Stimulated activated CD4-positive, alpha-beta T cell treated with anti-CD3 and anti-CD28 coated beads, Interleukin-12 subunit alpha, Interleukin-12 subunit beta, amount 100 ng/mL, for 4 hours (primary cell): ENCODE measurements at regions not wholly inside any gene's neighbourhood (a gene's known extent, or its start where the extent isn't known, plus 50 kb on each side); places are given as distances from the start of the nearest gene placed in this dataset.

Experiments used
- DNase-seq: peaks from one replicate; pipeline ENCODE4 v3.0.0-alpha.2; 2020

DNA sequence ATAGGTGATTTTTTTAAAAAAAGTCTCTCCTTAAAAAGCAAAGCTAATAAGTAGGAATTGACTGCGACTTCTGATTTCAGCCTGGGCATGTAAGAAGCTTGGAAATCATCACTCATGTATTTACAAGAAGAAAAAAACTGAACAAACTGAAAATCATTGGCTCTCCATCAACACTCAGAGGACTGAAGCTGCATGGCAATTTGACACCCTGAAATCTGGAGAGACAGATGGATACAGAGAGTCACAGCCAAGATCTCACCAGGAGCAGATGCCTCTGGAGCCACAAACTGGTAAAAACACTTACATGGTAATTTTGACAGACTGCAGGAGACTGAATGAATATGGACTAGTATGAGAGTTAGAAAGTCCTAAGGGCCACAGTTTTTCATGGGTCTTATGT is 191.2 kb upstream of the TCF21 start:
- no peak for DNase-seq

DNA sequence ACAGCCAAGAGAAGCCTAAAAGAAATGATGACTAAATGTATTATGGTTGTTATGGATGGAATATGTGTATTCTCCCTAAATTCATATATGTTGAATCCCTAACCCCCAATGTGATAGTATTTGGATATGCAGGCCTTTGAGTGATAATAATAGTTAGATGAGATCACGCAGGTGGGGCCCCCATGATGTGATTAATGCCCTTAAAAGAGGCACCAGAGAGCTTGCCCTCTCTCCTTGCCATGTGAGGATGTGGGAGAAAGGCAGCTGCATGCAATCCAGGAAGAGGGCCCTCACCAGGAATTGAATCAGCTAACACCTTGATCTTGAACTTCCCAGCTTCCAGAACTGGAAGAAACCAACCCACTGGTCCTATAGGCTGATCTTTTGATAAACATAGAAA is 190.6 kb upstream of the TCF21 start:
- DNase-seq: no peak

DNA sequence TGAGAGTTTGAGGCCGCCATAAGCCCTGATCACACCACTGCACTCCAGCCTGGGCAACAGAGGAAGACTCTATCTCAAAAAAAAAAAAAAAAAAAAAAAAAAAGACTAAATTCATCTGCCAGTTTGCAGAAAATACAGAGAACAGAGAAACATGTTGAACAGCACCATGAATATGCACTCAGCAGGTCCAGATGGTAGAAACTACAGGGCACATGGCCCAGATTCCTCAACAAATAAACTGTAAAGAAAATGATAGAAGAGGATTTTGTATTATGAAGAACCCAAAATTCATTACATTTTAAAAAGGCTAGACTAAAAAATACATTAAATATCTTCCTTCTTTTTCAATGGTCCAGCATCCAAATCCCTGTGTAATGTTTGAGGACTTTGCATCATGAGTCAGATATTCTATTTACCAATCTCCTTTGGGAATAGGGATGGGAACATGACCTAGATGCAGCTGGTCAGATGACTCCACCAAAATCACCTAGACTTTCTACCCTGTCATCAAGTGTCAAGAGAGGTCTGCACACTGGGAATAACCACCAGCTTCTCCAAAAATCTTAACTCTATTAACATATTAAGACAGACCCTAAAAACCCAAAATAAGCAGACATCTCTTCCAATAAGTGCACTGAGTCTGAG is 189.1 kb upstream of the TCF21 start:
- no peak for DNase-seq

DNA sequence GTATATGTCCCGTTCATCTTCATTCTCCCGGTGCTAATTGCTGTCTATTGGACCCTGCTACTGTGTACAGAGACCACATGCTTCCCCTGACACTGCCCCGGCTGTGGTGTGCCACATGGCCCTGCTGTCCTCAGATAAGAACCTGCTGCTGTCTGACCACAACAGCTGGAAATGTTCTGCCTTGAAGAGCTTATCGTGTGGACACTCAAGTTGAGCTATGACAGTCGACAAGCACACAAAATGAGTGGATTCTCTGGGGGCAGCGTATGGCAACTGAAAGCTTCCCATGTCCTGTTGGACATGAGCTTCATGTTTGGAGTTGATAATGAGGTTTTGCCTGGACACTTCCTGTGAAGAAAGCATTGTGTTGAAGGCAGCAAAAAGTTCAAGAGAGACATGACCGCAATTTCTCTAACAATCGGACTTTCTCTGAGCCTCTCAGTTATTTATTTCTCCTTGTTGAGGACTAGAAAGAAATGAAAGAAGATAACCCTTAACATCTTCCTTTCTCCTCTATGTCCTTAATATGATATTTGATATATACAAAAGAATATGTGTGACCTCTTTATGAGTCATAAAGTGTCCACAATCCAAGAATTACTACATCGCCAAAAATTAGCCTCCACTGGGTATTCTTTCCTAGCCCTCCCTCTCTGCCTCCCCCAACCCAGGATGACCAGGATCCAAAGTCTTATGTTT is 187.1 kb upstream of the TCF21 start:
- no peak for DNase-seq

DNA sequence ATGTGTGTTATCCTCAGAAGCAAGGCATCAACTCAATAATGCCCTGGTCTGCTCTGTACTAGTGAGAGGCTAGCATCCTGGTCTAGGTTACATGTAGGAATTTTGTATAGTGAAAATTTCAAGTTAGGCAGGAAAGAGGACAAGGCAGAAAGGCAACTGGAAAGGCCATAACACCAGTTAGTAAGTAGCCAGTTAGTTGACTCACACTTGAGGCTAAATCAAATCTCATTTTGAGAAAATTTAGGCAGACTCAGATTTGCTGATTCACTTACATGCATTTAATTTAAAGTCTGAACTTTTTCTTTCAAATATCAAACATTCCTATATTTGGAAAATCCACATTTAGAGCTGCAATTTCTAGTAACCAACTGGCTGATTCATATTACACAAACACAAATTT is 184.5 kb upstream of the TCF21 start:
- no peak for DNase-seq

DNA sequence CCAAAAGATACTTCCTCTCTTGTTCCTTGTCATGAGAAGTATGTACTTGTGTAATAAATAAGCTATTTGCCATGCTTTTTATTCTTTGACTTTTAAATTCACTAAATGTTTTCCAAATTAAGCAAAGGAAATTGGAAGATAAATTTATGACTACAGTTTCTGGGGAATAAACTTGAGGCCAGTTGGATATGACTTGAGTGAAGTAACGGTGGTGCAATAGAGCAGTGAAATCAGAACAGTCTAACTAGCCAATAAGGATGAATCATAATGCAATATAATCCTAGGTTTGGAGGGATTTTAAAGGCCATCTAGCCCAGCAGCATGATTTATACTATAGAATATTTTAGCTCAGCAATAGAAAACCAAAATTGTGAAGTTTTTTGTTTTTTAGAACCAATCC is 183.8 kb upstream of the TCF21 start:
- no peak for DNase-seq

DNA sequence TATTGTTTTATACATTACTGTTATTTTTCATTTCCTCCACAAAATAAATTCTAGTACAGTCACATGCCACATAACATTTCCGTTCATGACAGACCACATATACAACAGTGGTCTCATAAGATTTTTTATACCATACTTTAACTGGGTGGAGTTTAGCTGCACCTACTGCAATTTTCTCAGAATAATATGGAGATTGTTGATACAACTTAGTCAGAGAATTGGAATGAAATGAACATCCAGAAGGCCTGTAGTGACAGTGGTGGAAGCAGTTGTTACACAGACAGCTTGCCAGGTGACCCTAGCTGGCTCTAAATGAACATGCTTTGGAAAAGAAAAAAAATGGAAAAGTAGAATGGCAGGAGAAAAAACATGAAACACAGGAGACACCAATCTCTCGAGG is 183.2 kb upstream of the TCF21 start:
- DNase-seq: no peak

DNA sequence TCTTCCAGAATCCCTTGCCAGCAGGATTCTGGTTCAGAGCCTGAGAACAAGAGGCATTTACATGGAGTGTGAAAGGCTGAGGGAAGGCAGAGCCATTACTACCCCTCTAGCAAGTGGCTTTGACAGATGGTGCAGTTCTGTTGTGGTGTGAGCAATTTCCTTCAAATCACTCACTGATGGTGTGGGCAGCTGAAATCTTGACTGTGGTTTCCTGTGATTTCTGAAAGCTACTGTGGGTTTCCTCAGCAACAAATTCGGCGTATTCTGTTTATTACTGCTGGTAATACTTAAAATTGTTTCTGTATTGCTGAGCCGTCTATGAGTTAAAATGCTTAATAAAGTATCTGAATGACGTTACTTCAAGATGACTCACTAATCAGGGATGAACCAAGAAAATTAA is 181.5 kb upstream of the TCF21 start:
- DNase-seq: no peak

DNA sequence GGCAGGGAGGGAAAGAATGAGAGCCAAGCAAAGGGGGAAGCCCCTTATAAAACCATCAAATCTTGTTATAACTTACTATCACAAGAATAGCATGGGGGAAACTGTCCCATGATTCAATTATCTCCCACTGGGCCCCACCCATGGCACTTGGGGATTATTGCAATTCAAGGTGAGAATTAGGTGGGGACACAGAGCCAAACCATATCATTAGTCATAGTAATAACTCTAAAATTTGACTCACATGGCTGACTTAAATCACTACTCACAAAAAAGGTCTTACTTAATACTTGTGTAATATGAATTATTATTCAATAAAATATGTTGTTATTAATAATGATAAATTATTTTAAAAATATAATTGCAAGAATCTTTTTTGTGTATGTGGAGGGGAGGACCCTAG is 178.1 kb upstream of the TCF21 start:
- no peak for DNase-seq

DNA sequence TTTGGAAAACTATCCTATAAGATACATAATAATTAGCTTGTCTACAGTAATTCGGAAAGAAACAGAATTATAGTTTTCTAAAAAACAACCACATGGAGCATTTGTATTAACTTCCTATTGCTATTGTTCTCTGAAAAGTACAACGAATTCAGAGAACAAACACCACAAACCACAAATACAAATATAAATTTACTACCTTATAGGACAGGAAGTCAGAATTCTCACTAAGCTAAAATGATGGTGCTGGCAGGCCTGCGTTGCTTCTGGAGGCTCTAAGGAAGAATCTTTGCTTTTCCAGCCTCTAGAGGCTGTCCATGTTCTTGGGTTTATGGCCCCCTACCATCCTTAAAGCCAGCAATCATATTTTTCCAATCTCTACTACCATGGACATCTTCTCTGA is 173.6 kb upstream of the TCF21 start:
- DNase-seq: no peak

DNA sequence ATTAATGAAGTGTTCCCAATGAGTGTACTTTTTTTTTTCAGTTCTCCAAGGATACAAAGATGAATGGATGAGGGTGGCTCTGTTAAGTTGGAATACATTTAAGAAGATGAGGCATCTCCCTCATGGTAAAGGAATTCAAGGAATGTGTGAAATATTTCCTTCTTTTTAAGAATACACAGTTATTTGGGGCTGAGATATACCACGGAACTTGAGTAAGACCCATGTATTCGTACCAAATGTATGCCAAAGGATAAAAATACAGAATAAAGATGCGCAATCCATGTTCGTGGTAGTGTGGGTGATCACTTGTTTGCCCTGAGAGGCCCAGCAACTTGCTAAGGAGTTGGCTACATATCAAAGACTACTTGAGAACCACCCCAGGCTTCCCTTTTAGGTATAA is 164.2 kb upstream of the TCF21 start:
- DNase-seq: no peak

DNA sequence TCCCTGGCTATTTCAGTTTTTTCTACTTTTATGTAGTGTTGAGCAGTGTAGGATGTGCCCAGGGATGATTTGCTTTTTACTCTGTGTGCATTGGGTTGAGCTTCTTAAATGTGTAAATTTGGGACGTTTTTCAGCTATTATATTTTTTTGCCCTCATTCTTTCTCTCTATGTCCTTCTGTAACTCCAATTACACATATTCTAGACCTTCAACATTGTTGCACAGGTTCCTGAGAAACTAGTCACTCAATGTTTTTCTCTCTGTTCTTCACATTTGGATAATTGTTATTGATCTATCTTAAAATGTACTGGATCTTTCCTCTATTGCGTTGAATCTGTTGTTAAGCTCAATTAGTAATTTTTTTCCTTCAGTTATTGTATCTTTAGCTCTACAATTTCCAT is 162.7 kb upstream of the TCF21 start:
- DNase-seq: no peak

DNA sequence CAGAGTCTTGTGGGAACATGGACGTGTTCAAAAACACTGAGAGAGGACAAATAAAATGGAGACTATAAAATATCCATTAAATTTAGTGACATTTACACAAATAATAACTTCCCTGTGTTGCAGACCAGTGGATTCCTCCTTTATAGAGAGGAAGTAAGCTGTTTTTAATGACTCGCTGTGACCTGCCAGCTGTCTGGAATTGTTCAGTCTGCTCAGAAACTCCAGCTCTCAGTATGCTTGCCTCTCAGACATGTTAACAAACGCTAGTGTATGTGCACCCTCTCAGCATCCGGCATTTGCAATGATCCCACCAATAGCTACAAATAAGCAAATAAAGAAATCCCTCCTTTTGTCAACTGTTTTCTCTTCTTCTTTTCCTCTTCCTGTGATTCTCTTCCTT is 158.0 kb upstream of the TCF21 start:
- no peak for DNase-seq

DNA sequence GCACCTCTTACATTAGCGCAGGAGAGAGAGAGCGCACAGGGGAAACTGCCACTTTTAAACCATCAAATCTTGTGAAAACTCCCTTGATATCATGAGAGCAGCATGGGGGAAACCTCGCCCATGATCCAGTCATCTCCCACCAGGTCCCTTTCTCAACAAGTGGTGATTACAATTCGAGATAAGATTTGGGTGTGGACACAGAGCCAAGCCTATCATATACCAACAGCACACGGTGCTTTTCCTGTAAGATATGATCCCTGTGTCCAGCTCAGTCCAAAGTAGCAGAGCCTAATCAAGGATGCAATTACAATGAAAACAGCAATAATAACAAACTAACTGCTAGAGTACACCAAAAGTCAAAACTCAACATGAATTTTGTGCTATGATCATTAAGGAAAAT is 148.7 kb upstream of the TCF21 start:
- DNase-seq: no peak

DNA sequence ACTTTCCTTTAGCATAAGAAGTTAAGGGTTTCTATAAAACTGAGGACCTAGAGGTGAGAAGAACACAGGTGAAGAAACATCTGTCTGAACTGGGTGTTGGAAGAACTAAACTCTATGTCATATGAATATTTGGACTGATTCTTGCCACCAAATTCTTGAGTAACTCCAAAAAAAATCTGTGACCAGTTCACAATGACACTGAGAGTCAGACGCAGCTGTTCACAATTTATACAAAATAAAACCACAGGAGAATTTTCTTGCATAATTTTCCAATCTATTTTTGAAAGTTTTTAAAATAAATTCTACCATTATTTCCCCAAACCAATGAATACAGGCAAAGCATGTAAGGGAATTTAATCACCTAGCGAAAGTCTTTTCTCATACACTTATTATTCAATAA is 148.1 kb upstream of the TCF21 start:
- no peak for DNase-seq

DNA sequence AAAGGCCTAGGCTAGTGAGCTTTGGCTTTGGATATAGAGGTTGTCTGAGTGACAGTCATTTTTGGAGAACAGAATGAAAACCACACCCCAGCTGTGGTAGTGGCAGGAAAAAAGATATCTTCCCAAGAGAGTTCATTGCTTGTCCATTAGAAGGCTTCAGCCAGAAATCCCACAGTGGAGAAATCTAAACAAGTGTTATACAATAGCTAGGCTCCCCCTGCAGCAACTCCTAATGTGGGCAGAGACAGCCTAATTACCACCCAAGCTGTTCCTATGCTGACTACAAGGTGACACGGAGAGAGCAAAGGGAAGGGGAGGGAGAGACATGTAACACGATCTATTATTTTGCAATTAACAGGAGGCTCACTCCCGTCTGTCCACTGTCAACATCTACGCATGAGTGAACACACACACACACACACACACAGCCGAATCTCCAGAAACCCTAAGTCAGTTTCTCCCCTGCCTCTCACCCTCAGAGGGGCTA is 147.5 kb upstream of the TCF21 start:
- no peak for DNase-seq

DNA sequence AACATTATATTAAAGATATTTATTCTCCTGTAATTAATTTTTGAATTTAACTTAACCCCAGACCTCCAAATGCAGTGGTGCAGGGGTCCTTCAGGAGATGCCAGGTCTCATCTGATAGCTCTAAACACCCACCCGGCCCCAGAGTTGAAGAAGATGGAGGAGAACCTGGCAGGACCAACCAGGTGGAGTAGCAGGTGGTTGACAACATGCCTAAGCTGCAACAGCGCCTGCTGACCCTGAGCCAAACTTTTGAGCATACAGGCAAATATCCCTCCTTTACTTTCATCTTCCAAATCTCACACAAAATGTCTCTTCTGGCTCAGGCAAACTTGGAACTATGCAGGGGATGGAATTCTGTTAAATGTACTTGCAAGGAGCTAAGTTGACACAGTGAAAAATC is 145.3 kb upstream of the TCF21 start:
- DNase-seq: no peak

DNA sequence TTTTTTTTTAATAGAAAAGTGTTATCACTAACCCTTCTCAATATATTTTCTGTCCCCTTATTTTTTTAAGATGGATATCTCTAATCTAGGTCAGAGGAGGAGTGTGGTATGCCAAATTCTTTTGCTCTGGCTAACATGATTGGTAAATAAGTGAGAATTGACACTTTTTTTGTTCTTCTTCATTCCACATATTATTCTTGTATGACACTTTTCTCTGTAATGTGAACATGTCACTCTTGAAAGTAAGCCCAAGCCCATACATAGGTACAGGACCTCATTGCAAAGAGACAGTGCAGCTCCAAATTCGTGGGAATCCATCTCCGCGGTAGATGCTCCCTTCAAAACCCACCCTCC is 142.5 kb upstream of the TCF21 start:
- DNase-seq: no peak

DNA sequence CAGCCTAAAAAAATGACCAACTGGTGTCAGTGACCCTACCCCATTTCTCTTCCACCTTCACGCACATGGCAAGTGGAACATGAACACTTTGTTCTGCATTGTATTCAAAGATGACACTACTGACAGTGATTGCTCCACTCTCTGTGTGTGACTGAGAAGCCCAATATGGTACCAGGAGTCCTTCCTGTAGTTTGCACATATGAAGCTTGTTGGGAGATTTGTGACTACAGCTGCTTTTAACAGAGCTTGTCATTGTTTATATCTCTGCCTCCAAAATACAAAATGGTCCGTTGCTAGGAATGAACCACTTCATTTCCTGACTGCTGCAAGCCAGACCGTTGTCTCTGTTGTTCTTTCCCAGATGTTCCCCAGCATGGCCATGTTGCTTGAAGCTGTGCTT is 140.3 kb upstream of the TCF21 start:
- no peak for DNase-seq

DNA sequence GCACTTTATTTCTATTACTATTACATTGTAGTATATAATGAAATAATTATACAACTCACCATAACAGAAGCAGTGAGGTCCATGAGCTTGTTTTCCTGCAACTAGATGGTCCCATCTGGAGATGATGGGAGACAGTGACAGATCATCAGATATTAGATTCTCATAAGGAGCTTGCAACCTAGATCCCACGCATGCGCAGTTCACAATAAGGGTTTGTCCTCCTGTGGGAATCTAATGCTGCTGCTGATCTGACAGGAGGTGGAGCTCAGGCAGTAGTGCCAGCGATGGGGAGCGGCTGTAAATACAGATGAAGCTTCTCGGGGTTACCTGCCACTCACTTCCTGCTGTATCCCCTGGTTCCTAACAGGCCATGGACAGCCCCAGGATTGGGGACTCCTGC is 139.5 kb upstream of the TCF21 start:
- DNase-seq: no peak

DNA sequence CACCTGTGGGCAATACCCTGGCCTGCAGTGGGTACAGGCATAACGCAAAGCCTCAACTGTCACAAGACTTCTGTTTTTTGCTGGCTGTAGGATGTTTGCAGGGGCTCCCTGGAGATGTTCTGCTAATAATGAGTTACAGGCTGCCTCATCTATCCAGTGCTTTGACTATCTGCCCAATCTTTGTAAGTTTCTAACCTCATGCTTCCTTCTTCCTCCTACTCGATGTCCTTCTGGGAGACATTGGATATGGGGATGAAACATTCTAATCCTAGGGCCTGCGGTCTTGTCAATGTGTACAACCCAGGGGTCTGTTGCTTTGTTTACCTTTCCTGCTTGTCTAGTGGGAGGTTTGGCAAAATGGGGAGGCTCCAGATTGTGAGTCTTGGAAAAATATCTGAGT is 136.8 kb upstream of the TCF21 start:
- DNase-seq: no peak

DNA sequence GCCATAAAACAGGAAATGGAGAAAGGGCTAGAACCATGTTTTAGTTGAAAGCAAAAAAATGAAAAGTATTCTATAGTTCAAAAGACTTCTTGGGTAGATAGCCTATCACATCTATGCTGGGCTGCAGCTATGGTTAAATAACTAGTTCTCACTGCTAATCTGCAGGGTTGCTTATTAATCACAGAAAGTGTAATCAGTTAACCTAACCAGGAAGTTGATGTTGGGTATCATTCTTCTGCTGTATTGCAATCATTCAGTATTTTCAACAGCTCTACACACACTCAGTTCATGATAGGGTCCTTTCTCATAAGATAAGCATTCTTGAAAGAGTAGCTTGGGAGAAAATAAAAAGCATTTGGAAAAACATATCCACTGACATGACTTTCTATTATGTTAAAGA is 135.2 kb upstream of the TCF21 start:
- no peak for DNase-seq

DNA sequence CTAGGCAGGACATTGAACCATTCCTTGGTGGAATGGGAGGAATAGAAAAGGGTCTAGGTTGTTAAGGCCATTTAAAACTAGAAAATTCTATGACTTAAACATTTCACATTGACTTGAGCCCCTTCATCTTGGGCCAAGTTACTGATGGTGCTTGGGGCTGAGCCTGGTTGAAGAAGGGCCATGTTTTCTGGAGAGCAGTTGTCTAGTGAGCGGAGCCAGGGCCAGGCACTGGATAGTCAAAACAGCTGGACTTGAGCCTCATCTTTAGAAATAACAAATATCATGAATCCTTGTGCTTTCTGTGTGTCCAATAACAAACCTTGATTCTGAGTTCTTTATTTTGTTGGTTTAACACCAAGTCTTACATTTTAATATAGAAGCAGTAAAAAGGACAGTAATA is 134.6 kb upstream of the TCF21 start:
- no peak for DNase-seq

DNA sequence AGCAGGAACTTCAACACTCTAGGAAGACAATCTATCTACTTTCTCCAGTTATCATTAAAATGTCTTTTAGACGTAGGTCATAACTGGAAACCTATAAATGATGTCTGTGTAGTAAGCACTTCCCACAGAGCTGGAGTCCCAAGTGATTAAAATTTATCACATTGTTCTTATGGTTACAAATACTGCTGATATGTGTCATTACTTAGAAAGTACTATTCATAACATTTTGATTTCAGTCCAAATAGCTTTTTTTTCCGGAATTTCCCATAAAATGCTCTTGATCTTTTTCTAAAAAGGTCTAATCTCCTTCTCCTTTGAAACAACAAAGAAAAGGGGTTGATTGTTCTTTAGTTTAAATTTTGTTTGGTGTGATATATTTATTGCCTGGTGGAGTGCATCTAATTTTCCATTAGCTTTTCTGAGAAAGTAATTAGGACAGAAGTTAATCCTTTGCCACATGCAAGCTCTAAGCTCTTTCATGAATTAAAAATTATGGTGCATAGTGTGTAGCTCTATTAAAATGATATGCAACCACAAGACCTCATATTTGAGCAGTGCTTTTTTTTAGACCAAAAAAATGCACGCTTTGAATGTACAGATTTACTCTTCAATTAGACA is 132.7 kb upstream of the TCF21 start:
- DNase-seq: no peak

DNA sequence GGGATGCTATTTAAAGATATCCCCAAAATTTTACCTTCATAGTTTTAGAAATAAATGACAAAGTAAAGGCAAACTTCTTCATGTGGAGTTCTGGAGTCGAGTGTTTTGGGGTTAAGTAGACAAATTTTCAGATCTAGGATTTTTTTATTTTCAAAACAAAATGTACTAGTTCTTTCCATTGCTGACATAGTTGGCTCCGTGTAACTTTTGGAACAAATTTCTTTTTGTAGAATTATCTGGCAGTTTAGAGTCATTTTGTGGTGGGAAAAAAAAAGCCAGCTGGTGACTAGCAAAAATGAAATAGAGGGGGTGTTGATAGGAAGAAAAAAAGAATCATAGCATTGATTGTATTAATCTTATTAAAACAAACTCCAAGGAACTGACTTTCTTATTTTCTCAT is 131.6 kb upstream of the TCF21 start:
- no peak for DNase-seq
